HG03103 (cell line): ENCODE measurements at regions not wholly inside any gene's neighbourhood (a gene's known extent, or its start where the extent isn't known, plus 50 kb on each side); places are given as distances from the start of the nearest gene placed in this dataset.
"Not testable (repeated sequence)": the region's sequence is repeated elsewhere in the genome, so short reads cannot be mapped to it uniquely, and the experiment has no call there.

ENCODE experiments used
- ATAC-seq: cut with Tn5 transposase; IDR thresholded peaks from one replicate; pipeline ENCODE4 v1.9.1; 2021; ENCODE audit warnings: low read depth; ENCODE audit not compliant: unreplicated experiment

DNA sequence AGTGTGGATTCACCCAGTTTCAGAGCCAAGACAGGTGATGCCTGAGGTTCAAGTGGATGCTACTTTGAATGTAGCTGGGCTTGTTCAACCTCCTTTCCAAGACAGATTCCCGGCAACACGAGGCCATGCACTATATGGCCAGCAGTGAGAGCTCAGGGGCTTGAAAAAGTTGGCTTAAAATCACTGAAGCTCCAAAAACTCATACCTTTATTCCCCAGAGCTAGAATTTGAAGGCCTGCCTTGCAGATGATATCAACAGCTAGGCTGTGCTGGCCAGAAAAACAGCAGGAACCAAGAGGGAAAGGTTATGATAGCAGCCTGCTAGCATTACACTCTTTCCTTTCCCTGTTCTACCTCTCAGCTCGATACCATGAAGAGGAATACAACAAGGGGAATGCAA is 120.2 kb upstream of the DAB2 start:
- ATAC-seq = no peak

DNA sequence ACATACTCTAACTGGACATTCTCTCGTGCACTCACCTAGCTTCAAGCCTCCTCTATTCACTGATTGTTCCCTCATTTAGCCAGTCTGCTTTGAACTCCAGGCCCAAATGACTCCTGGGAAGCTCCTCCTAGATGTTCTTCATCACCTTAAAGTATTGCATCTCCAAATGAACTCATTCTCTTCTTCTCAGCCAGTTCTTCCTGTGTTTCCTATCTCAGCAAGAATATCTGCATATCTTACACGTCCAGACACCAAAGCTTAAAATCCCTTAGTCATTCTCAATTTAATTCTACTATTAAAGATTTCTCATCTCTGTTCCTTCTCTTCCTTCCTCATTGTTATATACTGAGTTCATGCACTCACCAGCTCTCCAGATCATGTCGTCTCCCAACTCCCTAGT is 118.6 kb upstream of the DAB2 start:
- no peak for ATAC-seq

DNA sequence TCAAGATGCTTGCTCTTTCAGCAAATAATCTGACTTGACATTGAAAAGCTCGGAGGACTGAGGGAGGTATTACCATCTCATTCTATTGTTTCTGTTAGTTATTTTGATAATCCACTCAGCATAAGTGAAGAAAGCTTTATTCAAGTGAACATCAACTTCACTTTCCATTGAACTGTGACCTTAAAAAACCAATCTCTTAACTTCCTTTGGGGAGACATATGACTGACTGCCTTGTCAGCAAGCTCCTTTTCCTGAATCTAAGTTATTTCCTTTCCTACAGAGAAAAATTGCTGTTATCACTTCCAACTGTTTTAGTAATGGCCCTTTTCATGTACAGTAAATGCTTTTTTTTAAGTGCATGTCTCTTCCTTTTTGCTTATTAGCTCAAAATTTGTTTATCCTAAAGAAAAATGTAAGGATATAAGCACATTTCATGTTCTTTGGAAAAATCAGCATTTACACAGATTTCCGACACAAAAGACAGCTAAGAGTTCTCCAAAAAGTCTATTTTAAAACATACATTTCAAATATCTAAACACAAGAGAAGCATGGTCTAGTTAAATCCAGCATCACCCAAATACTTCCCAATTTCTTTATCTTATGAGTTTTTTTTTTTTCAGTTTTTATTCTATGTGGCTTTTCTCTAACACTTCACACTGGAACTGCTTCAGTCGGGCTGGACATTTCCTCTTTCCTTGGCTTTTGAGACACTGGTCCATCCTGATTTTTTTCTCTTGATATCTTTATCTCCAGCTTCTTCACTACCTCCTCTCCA is 117.9 kb upstream of the DAB2 start:
- ATAC-seq = no peak

DNA sequence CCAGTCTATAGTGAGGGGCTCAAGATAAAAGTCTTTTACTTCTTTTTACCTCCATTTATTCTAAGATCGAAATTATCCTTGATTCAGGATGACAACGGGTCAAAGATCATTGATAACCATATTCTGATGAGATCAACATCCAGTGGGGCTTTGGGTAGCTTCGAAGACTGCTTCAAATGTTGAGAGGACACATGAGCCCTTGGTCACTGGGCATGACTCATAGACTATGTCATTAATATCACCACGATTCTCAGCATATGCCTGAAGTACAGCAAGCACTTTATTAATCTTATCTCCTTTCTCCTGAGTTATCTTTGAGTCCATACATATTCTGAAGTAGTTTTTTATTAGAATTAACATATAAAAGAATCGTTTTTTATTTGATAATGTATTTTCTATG is 117.1 kb upstream of the DAB2 start:
- no peak for ATAC-seq

DNA sequence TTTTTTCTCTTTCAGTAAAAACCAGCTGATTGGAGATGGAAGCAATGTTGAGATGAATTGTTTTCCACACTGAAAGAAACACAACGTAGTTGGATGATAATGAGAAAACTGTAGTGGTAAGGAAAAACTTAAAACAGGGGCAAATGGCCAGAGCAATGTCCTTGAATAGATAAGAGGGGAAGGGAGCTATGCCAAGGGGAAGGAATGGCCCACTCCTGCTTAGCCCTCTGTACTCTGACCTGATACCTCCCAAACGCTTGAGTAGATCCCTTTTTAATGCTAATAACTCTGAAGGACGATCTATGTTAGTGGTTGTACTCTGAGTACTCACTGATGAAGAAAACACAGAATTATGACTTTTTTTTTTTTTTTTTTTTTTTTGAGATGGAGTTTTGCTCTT is 114.7 kb upstream of the DAB2 start:
- ATAC-seq = no peak

DNA sequence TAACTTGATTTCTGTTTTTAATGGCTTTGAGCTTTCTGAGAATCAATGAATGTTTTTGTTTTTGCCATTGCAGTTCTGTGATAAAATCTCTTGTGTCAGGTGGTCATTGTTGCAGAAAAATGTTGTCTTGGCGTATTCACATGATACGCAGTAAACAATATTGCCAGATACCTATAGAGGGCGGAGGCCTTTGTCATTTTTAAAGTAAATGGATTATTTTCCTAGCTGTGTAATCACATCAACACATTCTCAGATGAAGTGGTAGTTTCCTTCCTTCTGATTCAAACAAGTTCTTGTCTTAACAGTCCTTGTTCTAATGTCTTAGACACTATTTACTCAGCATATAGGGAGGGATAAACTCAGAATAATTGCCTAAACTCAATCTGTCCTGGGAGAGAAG is 109.9 kb upstream of the DAB2 start:
- ATAC-seq = no peak

DNA sequence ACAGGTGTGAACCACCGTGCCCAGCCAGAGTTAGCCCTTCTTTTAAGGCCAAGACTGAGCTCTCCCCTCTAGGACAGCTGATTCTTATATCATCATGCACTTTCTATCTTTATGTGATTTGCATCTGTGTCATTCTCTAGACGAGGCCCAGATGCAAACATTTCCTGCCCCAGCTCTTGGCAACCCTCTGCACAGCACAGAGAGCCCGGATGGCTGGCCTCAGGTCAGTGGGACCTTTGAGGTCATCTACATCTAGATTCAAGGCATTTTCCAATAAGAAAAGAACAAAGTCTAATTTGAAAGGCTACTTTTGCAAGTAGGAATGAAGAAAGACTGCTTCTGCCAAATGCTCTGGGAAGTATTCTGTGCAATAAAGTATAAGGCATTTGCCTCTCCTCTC is 109.0 kb upstream of the DAB2 start:
- ATAC-seq = no peak

DNA sequence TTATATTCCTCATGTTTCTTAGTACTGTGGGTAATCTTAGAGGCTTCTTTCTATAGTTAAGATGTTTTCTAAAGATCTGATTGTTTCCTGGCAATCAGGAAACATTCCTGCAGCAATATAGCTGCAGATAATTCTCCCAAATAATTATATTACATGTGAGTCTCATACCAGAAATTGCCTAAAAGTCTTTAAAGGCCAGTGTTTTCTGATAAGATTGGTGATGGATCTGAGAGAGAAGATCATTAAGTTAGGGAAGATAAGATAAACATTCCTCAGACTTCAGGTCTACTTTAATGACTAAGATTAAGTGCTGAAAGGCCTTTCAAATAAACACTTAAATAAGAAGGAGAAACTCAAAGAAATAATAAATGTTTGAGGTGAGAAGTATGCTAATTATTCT is 107.7 kb upstream of the DAB2 start:
- ATAC-seq = no peak

DNA sequence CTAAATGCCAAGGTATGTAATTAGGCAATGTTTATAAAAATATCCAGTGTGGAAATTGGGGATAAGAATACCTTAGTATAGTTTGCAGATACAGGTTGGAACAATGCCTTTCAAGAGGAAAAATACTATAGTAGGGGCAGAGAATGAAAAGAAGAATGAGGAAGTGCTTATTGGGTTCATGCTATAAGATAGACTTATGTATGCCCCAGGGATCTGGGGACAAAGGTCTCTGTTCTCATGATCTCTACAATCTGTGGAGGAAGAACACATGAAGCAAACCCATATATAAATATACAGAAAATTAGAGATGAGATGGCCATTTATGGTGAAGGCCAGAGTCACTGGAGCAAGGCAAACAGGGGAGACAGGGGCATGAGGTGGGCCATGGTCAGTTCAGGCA is 106.5 kb upstream of the DAB2 start:
- no peak for ATAC-seq

DNA sequence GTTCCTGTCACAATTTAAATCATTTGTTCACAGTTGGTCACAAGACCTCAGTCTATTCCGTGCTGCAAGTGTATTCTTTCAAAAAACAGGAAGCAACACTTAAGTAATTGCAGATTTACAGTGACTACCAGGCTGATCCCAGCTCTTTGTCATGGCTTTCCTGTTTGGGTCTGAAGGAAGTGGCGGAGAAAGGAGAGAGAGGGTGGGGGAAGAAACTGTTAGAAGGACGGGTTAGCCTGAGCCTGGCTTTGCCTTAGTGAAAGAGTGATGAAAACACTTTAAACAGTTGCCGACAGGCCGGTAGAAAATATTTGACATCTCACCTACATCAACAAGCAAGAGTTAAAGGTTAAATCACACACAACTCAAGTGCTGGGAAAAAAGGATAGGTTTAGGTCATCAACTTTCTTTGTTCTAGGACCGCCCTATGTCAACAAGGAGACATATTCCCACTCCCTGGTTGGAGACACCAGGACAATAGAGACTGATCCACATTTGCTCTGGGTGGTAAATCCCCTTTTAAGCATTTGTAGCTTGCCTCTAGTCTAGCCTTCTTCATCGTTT is 102.2 kb upstream of the DAB2 start:
- no peak for ATAC-seq

DNA sequence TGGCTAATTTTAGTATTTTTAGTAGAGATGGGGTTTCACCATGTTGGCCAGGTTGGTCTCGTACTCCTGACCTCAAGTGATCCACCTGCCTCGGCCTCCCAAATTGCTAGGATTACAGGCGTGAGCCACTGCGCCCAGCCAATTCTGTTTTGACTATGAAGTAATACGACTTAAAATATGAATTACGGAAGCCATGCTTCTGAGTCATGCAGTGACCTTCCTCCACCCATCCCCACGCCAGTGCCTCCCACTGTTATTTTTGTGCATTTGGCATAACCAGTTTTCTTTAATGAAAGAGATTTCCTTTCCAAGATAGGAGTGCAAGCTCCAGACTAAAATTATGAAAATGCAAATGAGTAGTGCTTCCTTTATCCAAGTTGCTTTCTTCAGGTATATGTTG is 101.0 kb upstream of the DAB2 start:
- not testable (repeated sequence) for ATAC-seq

DNA sequence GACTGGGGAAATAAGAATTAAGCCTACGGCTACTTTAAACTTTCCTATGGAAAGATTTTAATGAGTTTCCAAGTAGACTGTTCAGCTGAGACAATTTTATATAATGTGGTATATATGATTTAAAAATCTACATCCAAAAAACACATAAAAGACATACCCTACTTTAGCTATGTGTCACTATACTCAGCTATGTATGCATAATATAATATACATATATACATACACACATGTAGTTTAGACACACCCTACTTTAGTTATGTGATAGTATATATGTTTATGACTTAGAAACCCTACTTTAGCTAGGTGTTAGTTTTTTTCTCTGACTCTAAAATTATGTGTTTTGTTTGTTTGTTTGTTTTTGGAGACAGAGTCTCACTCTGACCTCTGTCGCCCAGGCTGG is 100.5 kb upstream of the DAB2 start:
- ATAC-seq = no peak

DNA sequence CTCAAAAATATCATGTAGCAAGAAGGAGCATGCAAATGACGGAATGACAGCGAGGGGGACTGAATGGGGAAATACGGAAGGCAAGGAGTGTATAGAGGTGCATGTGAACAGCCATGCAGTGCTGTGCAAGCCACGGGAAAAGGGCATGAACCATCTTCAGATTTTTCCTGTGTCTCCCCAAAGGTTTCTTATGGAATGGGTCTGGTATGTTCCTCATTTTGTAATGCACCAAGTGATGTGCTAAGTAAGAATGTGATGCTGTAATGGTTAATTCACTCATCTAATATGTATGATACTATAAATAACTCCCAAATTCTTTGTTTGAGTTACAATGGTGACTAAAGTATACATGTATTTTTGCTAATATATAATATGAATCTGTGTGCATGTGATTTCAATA is 99.0 kb upstream of the DAB2 start:
- ATAC-seq = no peak

DNA sequence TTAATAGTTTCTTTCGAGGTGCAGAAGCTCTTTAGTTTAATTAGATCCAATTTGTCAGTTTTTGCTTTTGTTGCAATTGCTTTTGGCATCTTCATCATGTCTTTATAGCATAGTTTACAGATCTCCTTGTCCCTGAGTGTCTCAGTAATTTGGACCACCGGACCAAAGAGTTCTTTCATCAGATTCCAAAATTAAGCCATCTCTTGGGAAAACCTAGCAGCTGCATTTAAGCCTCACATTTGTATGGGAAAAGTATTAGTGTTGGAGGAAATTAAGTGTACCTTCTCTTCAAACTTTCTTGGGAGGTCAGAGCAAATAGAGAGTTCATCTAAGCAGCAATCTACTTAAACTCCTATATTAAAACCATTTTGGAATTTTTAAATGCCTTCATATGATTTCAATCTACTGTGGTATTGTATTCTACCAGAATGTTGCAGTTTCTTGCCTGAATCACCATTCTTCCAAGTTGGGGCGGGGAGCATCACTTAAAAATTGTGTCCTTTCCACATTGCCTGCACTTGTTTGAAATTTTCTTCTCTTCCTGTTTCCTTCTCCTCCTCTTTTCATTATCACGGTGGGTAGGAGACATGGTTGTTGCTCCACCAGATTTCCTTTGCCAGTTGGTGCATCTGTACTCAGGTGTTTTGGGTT is 97.3 kb upstream of the DAB2 start:
- no peak for ATAC-seq

DNA sequence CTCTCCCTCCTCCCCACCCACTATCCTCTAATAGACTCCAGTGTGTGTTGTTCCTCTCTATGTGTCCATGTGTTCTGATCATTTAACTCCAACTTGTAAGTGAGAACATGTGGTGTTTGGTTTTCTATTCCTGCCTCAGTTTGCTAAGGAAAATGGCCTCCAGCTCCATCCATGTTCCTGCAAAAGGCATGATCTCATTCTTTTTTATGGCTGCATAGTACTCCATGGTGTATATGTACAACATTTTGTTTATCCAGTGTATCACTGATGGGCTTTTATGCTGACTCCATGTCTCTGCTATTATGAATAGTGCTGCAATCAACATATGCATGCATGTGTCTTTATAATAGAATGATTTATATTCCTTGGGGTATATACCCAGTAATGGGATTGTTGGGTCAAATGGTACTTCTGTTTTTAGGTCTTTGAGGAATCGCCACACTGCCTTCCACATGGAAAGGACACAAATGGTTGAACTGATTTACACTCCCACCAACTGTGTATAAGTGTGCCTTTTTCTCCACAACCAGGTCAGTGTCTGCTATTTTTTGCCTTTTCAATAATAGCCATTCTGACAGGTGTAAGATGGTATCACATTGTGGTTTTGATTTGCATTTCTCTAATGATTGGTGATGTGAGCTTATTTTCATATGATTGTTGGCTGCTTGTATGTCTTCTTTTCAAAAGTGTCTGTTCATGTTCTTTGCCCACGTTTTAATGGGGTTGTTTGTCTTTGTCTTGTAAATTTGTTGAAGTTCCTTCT is 96.5 kb upstream of the DAB2 start:
- ATAC-seq = no peak

DNA sequence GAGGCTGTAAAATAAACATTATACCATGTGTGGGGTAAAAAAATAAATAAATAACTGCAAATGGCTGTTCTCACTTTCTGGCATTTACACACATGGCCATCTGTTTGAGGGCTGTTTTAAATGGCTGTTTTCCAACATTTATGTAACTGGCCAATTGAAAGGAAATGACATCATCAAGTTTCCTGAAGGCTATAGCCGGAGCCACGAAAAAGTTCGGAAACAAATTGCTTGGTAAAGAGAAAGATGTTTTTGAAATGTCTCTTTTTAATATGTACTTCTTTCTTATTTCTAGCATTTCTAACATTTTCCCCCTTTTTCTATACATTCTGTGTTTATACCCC is 95.4 kb upstream of the DAB2 start:
- no peak for ATAC-seq

DNA sequence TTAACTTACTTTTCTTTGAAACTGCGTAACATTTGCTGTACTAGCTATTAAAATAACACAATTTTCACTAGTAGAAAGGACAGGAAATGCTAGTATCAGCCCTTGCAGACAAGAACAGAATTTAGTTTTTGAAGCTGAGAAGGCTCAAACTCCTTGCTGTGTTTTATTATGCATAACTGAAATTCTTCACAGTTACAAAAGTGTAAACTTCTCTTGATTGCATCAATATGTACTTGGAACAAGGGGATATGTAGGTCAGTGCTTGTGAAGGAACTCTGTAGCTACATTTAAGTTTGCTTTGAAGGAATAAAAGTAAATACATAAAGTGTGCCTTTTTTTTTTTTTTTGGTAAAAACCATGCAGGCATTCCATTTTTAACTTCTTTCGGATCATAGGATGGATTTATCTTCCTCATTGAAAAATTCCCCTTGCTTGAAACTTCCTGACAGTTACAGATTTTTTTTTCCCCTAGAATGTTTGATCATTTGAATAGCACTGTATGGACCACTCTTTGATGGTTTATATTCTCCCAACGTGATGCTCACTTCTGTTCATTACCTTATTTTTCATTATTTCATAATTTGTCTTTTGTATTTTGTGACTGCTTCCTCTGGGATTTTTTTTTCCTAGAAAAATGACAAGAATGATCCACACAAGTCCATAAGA is 94.9 kb upstream of the DAB2 start:
- no peak for ATAC-seq

DNA sequence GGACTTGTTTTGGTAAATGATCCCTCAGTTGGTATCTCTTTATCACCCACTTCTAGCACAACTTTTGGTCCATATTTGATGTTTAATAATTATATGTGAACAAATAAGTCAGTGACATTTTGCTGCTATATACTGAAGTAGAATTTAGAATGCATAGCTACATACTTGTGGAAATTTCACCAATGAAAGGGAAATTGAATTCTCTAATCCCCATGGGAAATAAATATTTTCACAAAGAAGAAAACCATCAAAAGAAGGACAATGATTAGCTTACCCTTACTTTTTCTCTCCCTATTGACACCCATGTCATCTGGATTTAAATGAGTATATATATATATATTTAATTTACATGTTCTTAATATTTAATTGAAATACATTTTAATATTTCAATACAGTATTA is 94.3 kb upstream of the DAB2 start:
- no peak for ATAC-seq

DNA sequence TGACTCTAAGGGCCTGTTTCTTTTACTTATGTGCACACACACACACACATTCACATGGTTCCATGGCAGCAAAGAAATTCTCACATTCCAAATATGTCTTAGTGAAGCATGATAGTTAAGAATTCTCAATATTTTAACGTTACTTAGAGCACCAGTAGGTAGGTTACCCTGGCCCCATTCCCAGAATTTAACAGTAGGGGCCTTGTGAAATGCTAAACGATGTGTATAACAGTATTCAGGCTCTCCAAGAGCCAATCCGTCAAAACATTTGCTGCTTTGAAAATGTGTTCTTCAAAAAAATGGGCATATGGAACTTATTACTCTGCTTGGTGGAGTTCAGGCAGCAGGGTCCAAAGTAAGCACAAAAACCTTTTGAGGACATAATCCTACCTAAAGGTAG is 93.7 kb upstream of the DAB2 start:
- no peak for ATAC-seq

DNA sequence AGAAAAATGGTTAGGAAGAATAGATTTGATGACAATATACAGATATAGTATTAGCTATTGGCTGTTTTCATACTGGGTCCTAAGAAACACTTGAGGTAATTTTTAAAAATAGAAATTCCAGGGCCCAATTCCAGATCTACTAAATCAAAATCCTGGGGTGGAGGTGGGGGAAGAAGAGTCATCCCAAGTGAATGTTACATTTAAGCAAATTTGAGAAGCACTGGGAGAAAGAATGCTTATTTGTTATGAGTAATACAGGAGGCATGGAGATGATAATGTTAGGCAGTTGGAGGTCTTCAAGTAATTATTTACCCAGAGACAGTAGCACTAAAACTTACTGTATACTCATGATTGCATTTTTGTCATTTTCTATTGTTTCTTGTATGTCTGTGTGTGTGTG is 93.0 kb upstream of the DAB2 start:
- ATAC-seq = no peak

DNA sequence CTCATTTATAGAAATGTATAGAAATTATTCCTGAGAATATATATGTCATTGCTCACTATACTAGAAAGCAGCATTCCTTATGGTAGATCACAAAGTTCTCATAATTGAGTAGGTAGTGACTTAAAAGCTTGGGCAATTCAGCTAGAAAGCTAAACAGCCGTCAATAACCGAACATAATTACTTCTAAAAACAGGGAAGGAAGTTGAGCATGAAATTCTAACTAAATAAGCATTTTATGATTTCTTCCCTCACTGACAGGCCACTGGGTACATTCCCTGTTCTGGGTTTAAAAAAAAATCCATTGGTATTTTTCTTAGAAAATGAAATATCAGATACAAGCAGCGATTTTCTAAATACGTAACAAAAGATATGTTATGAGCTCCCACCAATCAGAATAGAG is 91.1 kb upstream of the DAB2 start:
- ATAC-seq = no peak
